Spleen (tissue), 11 donors: ENCODE measurements at regions not wholly inside any gene's neighbourhood (a gene's known extent, or its start where the extent isn't known, plus 50 kb on each side); places are given as distances from the start of the nearest gene placed in this dataset.

Source experiments
- DNase-seq: peaks from one replicate; pipeline ENCODE4 v3.0.0-alpha.2; 2020
- H3K27ac ChIP-seq, 8 donors: fragments of 200-600 bp; sonication (generic) in 7 of 8; 1 replicate in 4 of 8; 2 replicates in 4 of 8; pipeline versions ENCODE4 v1.5.0 to v1.8.0; 2016 to 2021; ENCODE audit warnings: inconsistent platforms in 4 of 8, mild to moderate bottlenecking in 4 of 8, moderate library complexity in 1 of 8
- H3K27me3 ChIP-seq, 7 donors: fragments of 200-600 bp; sonication (generic) in 6 of 7; replicated peaks in 1 of 7; 1 replicate in 4 of 7; 2 replicates in 3 of 7; pipeline versions ENCODE4 v1.5.0 to v1.8.0; 2016 to 2021; ENCODE audit warnings: inconsistent platforms in 3 of 7, mild to moderate bottlenecking in 1 of 7
- H3K36me3 ChIP-seq, 6 donors: fragments of 200-600 bp; sonication (generic) in 5 of 6; 1 replicate in 4 of 6; 2 replicates in 2 of 6; pipeline versions ENCODE4 v1.5.0 to v1.8.0; 2016 to 2021; ENCODE audit warnings: inconsistent platforms in 2 of 6
- H3K4me1 ChIP-seq, 6 donors: fragments of 200-600 bp; sonication (generic) in 5 of 6; 1 replicate in 3 of 6; 2 replicates in 3 of 6; pipeline versions ENCODE4 v1.5.0 to v1.8.0; 2016 to 2021; ENCODE audit warnings: inconsistent platforms in 3 of 6
- H3K4me3 ChIP-seq, 8 donors: fragments of 200-600 bp; sonication (generic) in 7 of 8; 1 replicate in 4 of 8; 2 replicates in 4 of 8; pipeline versions ENCODE4 v1.5.0 to v1.8.0; 2016 to 2021; ENCODE audit warnings: inconsistent platforms in 4 of 8, mild to moderate bottlenecking in 4 of 8, moderate library complexity in 2 of 8
- H3K9me3 ChIP-seq, 8 donors: fragments of 200-600 bp; sonication (generic) in 7 of 8; 1 replicate in 4 of 8; 2 replicates in 4 of 8; pipeline versions ENCODE4 v1.5.0 to v1.8.0; 2016 to 2021; ENCODE audit warnings: inconsistent platforms in 4 of 8
- CTCF ChIP-seq, 11 experiments: fragments of 200-600 bp in 7 of 11; fragments of 450-650 bp in 4 of 11; sonication (generic) in 4 of 11; IDR thresholded peaks in 8 of 11; conservative IDR thresholded peaks in 3 of 11; 1 replicate in 7 of 11; 2 replicates in 4 of 11; pipeline versions ENCODE4 v1.4.0 to v1.8.0; 2016 to 2021; ENCODE audit warnings: antibody characterized with exemption in 11 of 11, inconsistent platforms in 4 of 11, mild to moderate bottlenecking in 1 of 11
- POLR2A ChIP-seq, 3 donors: fragments of 450-650 bp; IDR thresholded peaks; one replicate each; pipeline ENCODE4 v1.5.1; 2017; ENCODE audit warnings: antibody characterized with exemption in 3 of 3, mild to moderate bottlenecking in 1 of 3
- POLR2AphosphoS5 ChIP-seq, 3 donors: sonication (generic); formaldehyde crosslinking; IDR thresholded peaks; one replicate each; pipeline ENCODE4 v1.5.1; 2017; ENCODE audit warnings: antibody characterized with exemption in 3 of 3
- WGBS, 5 donors: extraction: QIAGEN DNeasy Blood & Tissue Kit in 3 of 5; methylation state at CpG; one replicate each; pipeline versions ENCODE4 v1.1.5 to v1.1.7; 2013 to 2018; 5-methylcytosine and 5-hydroxymethylcytosine counted together
- intact Hi-C: fragments of 100-400 bp; cut with DNase I; formaldehyde crosslinking; loops from one replicate; pipeline ENCODE4 v1.15.0; 2023; ENCODE audit warnings: low total_unique reads
- donor health status: healthy with polysubstance abuse.
- donor health status: DM: no; HTN: no; CAD: no; lungs with moderate emphysema.
- donor health status: DM: no; HTN: no; CAD: no.
- donor health status: Bipolar disorder and iron deficiency.
- donor health status: healthy.
- donor health status: DM: no; HTN: no; CAD: no.
- donor health status: DM: yes; HTN: yes; CAD: no.

- intact Hi-C loops = no loop called here
- WGBS, 5 donors = 53 to 73% (median 60%) methylated on average over 3 of the region's 3 CpGs
- Histone ChIP-seq H3K27me3 (no peaks in the 10 kb centered on the region), H3K27ac (no peak overlapping the region), H3K36me3 (no peaks in the 10 kb centered on the region), H3K4me1 (no peaks in the 10 kb centered on the region), H3K9me3 (peaks cover 0 to 22% (median 11%) of the 10 kb centered on the region in 8 donors), H3K4me3 (no peak overlapping the region)
- TF ChIP-seq CTCF (IDR thresholded peaks at IDR 0.05 in 8 of 11, conservative IDR thresholded peaks at IDR 0.05 in 3 of 11) (no peak), POLR2AphosphoS5 (IDR thresholded peaks at IDR 0.05) (no peak), POLR2A (IDR thresholded peaks at IDR 0.05) (no peak)
- no peak for DNase-seq
These were observed 158.8 kb downstream of the RBM46 start for GRCh38 chr4:154939851-154940250.

- intact Hi-C loops = no loop called here
- H3K4me3 ChIP-seq = no peak overlapping the region
- no peak for TF ChIP-seq CTCF (IDR thresholded peaks at IDR 0.05 in 8 of 11, conservative IDR thresholded peaks at IDR 0.05 in 3 of 11)
- TF ChIP-seq POLR2AphosphoS5 (IDR thresholded peaks at IDR 0.05) = no peak
- no peak for TF ChIP-seq POLR2A (IDR thresholded peaks at IDR 0.05)
- no peaks in the 10 kb centered on the region for H3K36me3 ChIP-seq
- no peak for DNase-seq
- H3K27me3 ChIP-seq = no peaks in the 10 kb centered on the region
- H3K27ac ChIP-seq = no peak overlapping the region
- no peaks in the 10 kb centered on the region for H3K9me3 ChIP-seq
- no peaks in the 10 kb centered on the region for H3K4me1 ChIP-seq
These were observed 161.1 kb downstream of the RBM46 start for GRCh38 chr4:154942176-154942575.

GRCh38 chr4:154944996-154945395 is 163.9 kb downstream of the RBM46 start:
- TF ChIP-seq POLR2AphosphoS5 (IDR thresholded peaks at IDR 0.05) = no peak
- TF ChIP-seq CTCF (IDR thresholded peaks at IDR 0.05 in 8 of 11, conservative IDR thresholded peaks at IDR 0.05 in 3 of 11) = no peak
- no peak for TF ChIP-seq POLR2A (IDR thresholded peaks at IDR 0.05)
- no peaks in the 10 kb centered on the region for H3K27me3 ChIP-seq
- WGBS, 5 donors = 75 to 87% (median 84%) methylated on average over 4 of the region's 4 CpGs

GRCh38 chr4:154946113-154946512 is 165.0 kb downstream of the RBM46 start:
- Histone ChIP-seq H3K27ac (no peak overlapping the region), H3K4me3 (no peak overlapping the region), H3K4me1 (no peaks in the 10 kb centered on the region), H3K27me3 (no peaks in the 10 kb centered on the region), H3K9me3 (peaks cover 0 to 20% (median 2%) of the 10 kb centered on the region in 8 donors), H3K36me3 (no peaks in the 10 kb centered on the region)
- intact Hi-C loops = no loop called here
- DNase-seq = no peak
- TF ChIP-seq CTCF (IDR thresholded peaks at IDR 0.05 in 8 of 11, conservative IDR thresholded peaks at IDR 0.05 in 3 of 11) = no peak
- 40 to 54% (median 43%) methylated on average over 2 of the region's 2 CpGs for WGBS, 5 donors

More at GRCh38 chr4:154944996-154945395, 163.9 kb downstream of the RBM46 start:
- no peak overlapping the region for H3K4me3 ChIP-seq
- intact Hi-C loops = no loop called here
- H3K36me3 ChIP-seq = no peaks in the 10 kb centered on the region
- no peak for DNase-seq
- H3K4me1 ChIP-seq = no peaks in the 10 kb centered on the region
- H3K9me3 ChIP-seq = peaks cover 0 to 9% (median 0%) of the 10 kb centered on the region in 8 donors
- no peak overlapping the region for H3K27ac ChIP-seq
